Peyer's patch (tissue), 4 donors: ENCODE measurements at regions not wholly inside any gene's neighbourhood (a gene's known extent, or its start where the extent isn't known, plus 50 kb on each side); places are given as distances from the start of the nearest gene placed in this dataset.

Experiments used
- CTCF ChIP-seq, 6 experiments: fragments of 450-650 bp in 4 of 6; fragments of 200-600 bp in 2 of 6; sonication (generic) in 1 of 6; IDR thresholded peaks; one replicate each; pipeline ENCODE4 v1.5.1; 2017 to 2019; ENCODE audit warnings: antibody characterized with exemption in 6 of 6, mild to moderate bottlenecking in 3 of 6, moderate library complexity in 1 of 6
- POLR2A ChIP-seq, 2 donors: fragments of 450-650 bp; IDR thresholded peaks; one replicate each; pipeline ENCODE4 v1.5.1; 2017; ENCODE audit warnings: antibody characterized with exemption in 2 of 2, mild to moderate bottlenecking in 2 of 2, moderate library complexity in 2 of 2

GRCh38 chr13:106098778-106099177 lies 436.7 kb downstream of the EFNB2 start:
- TF ChIP-seq CTCF (IDR thresholded peaks at IDR 0.05) = no peak
- TF ChIP-seq POLR2A (IDR thresholded peaks at IDR 0.05) = no peak
